HG02884 (cell line): ENCODE measurements at regions not wholly inside any gene's neighbourhood (a gene's known extent, or its start where the extent isn't known, plus 50 kb on each side); places are given as distances from the start of the nearest gene placed in this dataset.
"Not testable (repeated sequence)": the region's sequence is repeated elsewhere in the genome, so short reads cannot be mapped to it uniquely, and the experiment has no call there.

Source experiments
- ATAC-seq: cut with Tn5 transposase; IDR thresholded peaks from one replicate; pipeline ENCODE4 v1.9.1; 2021; ENCODE audit warnings: mild to moderate bottlenecking, moderate library complexity; ENCODE audit not compliant: unreplicated experiment

GRCh38 chr13:103953859-103954258 is 887.6 kb upstream of the SLC10A2 start:
- no peak for ATAC-seq

GRCh38 chr13:103952183-103952582 is 886.0 kb upstream of the SLC10A2 start:
- no peak for ATAC-seq

GRCh38 chr13:103948426-103948825 is 882.2 kb upstream of the SLC10A2 start:
- ATAC-seq: no peak

- ATAC-seq: no peak
Measured at GRCh38 chr13:103945836-103946235, 879.6 kb upstream of the SLC10A2 start.

GRCh38 chr13:103941506-103942140 is 875.4 kb upstream of the SLC10A2 start:
- ATAC-seq: no peak

- ATAC-seq: no peak
Measured at GRCh38 chr13:103935117-103935516, 868.9 kb upstream of the SLC10A2 start.

- no peak for ATAC-seq
Measured at GRCh38 chr13:103931885-103932284, 865.7 kb upstream of the SLC10A2 start.

GRCh38 chr13:103931331-103931845 is 865.2 kb upstream of the SLC10A2 start:
- no peak for ATAC-seq

GRCh38 chr13:103926118-103926517 is 859.9 kb upstream of the SLC10A2 start:
- no peak for ATAC-seq

GRCh38 chr13:103908911-103909310 is 842.7 kb upstream of the SLC10A2 start:
- no peak for ATAC-seq

- no peak for ATAC-seq
Measured at GRCh38 chr13:103908274-103908673, 842.1 kb upstream of the SLC10A2 start.

- ATAC-seq: no peak
Measured at GRCh38 chr13:103903790-103904189, 837.6 kb upstream of the SLC10A2 start.

- ATAC-seq: no peak
Measured at GRCh38 chr13:103898481-103898880, 832.3 kb upstream of the SLC10A2 start.

GRCh38 chr13:103895835-103896531 is 829.8 kb upstream of the SLC10A2 start:
- ATAC-seq: no peak

GRCh38 chr13:103894626-103895025 is 828.4 kb upstream of the SLC10A2 start:
- no peak for ATAC-seq

GRCh38 chr13:103884101-103884723 is 818.0 kb upstream of the SLC10A2 start:
- no peak for ATAC-seq

GRCh38 chr13:103883698-103884097 is 817.5 kb upstream of the SLC10A2 start:
- ATAC-seq: no peak

- ATAC-seq: no peak
Measured at GRCh38 chr13:103883164-103883563, 816.9 kb upstream of the SLC10A2 start.

- not testable (repeated sequence) for ATAC-seq
Measured at GRCh38 chr13:103880146-103880545, 813.9 kb upstream of the SLC10A2 start.

GRCh38 chr13:103878891-103879605 is 812.8 kb upstream of the SLC10A2 start:
- ATAC-seq: no peak

- no peak for ATAC-seq
Measured at GRCh38 chr13:103876571-103876970, 810.4 kb upstream of the SLC10A2 start.
